Endothelial cell of hepatic sinusoid (primary cell): ENCODE measurements at regions not wholly inside any gene's neighbourhood (a gene's known extent, or its start where the extent isn't known, plus 50 kb on each side); places are given as distances from the start of the nearest gene placed in this dataset.

Source experiments
- in situ Hi-C: cut with HindIII; loops from 2 replicates; pipeline ENCODE4 v1.10.0; 2017; ENCODE audit warnings: low sequenced_read_pairs

DNA sequence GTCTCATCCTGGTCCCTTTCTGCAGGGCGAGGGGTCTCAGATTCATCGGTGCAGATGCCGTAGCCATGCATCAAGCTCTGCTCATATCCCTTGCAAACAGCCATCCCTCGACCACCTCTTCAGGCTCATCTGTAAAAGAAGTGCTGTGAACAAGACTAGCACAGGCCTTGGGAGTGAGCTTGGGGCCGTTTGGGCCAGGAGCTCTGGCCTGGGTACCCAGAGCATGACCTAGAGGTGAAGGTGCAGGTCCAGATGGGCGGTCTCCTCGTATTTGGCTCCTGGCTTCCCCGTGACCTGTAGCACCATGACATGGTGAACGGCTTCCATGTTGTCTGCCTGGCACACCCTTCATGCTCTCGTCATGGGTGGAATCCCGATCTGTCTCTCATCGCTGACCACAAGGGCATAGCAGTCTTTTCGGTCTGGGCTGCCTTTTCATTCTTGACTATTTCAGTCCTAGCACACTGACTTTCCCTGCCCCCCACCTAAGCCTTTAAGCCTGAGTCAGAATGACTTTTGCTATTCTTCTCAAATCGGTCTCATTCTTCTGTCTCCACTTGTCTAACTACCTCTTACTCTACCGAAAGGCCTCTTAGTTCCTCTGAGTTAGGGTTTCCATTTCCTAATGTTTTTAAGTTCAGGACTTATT is 216.0 kb downstream of the FOXL1 start:
- in situ Hi-C loops: no loop called here

GRCh38 chr16:86797700-86798099 is 219.4 kb downstream of the FOXL1 start:
- in situ Hi-C loops: no loop called here

- in situ Hi-C loops: no loop called here
Observed at GRCh38 chr16:86798247-86799041, 220.1 kb downstream of the FOXL1 start.

DNA sequence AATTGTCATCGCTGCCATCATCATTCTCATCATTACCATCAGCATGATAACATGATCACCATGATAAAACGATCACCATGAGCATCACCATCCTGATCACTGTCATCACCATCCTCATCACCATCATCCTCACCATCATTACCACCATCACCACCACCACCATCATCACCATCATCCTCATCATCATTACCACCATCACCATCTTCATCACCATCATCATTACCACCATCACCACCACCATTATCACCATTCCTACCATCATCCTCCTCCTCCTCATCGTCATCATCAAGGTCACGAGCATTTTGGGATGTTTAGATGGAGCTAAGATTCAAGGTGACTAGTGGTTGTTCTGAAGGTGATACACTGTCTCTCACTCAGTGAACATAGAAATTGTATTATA is 221.0 kb downstream of the FOXL1 start:
- in situ Hi-C loops: no loop called here

DNA sequence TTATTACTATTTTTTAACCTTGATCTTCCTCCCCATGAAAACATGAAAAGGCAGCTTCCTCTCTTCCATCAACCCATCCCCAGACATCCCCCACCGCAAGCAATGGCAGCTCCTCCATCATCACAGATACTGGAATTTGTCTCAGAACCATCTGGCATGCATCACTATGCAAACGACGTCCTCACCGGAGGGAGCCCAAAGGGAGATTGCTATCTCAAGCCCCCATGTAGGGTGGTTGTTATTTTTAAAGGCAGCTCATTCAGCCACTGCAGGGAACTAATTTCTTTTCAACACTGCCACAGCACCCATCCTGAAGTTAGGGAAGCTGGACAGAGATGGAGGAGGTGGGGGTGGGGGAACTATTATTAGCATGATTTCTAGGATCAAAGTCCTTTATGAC is 222.5 kb downstream of the FOXL1 start:
- in situ Hi-C loops: no loop called here

- in situ Hi-C loops: no loop called here
Observed at GRCh38 chr16:86802013-86802412, 223.7 kb downstream of the FOXL1 start.

DNA sequence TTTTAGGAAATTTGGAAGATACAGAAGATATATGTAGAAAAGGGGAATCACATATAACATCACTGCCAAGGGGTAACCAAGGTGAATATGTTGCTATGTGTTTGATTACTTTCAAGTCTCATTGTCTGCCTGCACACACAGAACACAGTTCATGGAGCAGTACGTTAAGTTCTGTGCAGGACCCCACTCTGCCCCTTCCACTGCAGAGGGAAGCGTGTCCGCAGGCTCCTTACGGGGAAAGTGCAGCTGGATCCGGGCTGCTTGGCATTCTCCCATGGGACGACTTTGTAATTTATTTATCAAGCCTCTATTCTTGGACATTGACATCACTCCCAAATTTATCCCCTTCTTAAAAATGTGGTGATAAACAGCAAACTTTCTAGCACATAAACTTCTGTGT is 226.8 kb downstream of the FOXL1 start:
- in situ Hi-C loops: no loop called here

- in situ Hi-C loops: no loop called here
Observed at GRCh38 chr16:86806181-86806837, 228.0 kb downstream of the FOXL1 start.

- in situ Hi-C loops: no loop called here
Observed at GRCh38 chr16:86806838-86807351, 228.5 kb downstream of the FOXL1 start.

DNA sequence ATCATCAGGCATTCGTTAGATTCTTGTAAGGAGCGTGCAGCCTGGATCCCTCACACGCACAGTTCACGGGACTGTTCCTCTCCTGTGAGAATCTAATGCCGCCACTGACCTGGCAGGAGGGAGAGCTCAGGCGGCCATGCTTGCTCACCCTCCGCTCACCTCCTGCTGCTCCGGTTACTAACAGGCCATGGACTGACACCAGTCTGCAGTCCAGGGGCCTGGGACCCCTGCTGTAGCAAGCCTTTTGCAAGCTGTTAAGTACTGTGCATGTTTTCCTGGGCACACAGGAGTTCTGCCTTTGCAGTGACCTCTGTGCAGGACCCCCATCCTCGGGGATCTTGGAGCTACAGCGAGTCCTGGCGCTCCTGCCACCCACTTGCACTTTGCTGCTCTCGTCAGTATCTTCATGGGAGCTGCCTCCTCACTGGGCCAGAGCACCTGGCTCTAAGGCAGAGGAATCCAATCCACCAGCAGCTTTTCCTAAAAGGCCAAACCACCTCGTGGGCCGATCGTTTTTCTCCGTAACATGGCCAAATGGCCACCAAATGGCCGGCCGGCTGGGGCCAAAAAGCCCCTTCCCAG is 230.6 kb downstream of the FOXL1 start:
- in situ Hi-C loops: no loop called here

GRCh38 chr16:86809458-86809955 is 231.2 kb downstream of the FOXL1 start:
- in situ Hi-C loops: no loop called here

DNA sequence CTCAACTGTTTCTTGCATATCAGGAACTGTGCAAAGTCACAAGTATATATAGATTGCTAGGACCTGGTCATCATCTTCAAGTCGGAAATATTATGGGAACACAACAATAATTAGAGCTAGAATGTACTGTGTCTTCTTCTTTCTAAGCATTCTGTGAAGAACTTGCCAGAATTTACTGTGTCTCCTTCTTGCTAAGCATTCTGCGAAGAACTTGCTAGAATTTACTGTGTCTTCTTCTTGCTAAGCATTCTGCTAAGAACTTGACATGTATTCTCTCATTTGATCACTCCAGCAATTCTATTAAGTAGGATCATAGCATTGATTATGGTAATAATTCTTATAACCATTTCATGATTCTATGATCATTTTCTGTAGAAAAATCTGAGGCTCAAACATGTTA is 231.7 kb downstream of the FOXL1 start:
- in situ Hi-C loops: loop anchor here (5.0 kb wide), 1 partner anchor 238 kb away; no protein-coding TSS in a partner anchor

DNA sequence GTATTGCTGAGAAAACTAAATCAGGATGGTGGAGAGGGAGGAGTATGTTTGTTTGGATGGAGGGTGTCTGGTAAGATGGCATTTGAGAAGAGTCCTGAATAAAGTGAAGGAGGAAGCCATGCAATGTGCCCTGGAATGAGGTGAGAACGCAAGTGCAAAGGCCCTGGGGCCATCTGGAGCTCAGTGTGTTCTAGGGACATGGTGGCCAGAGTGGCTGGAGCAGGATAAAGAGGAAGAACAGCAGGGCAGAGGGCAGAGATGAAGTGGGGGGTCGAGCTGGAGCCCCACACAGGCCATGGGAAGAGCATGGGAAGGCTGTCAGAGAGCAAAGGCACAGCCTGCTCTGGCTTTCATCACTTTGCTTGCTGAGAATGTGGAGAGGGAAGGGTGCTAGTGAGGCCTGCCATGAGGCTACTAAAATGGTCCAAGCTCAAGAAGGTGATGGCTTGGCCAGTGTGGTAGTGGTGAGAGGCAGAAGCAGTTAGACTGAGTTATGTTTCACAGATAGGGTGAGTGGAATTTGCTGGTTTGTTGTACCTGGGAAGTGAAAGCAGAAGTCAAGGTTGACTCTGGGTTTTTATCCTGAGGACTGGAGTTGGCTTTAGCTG is 234.1 kb downstream of the FOXL1 start:
- in situ Hi-C loops: loop anchor here (5.0 kb wide), 1 partner anchor 240 kb away; no protein-coding TSS in a partner anchor

- in situ Hi-C loops: loop anchor here (5.0 kb wide), 1 partner anchor 242 kb away; no protein-coding TSS in a partner anchor
Observed at GRCh38 chr16:86814256-86814655, 235.9 kb downstream of the FOXL1 start.

DNA sequence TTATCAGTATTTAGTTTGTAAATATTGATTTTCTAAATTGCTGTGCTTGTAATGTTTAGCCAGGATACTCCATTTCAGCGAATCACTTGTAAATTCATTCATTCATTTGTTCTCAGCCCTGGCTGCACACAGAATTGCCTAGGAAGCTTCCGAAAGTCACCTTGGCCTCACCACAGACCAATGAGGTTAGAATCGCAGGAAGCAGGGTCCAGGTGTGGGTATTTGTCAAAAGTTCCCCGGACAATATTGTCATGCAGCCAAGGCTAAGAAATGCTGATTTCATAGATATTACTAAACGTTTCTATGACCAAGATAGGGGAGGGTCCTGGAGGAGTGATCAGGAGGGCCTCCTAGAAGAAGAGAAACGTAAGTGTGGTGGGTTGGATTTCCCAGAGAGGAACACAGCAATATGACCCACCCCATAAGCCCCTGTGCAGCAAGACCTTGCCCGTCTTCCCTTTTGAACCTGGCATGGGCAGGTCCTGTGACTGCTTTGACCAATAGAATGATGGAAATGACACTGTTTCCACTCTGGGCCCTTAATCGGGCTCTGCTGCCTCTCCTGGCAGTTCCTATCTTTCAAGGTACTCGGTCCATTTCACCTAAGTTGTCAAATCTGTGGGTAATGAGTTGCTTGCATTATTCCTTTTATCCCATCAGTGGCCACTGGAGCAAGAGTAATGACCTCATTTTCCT is 238.7 kb downstream of the FOXL1 start:
- in situ Hi-C loops: loop anchor here (5.0 kb wide), 2 partner anchors 55 kb away; no protein-coding TSS in a partner anchor

GRCh38 chr16:86818671-86819532 is 240.6 kb downstream of the FOXL1 start:
- in situ Hi-C loops: loop anchor here (5.0 kb wide), 2 partner anchors 53 to 57 kb away; no protein-coding TSS in a partner anchor

- in situ Hi-C loops: loop anchor here (5.0 kb wide), 2 partner anchors 53 to 57 kb away; no protein-coding TSS in a partner anchor
Observed at GRCh38 chr16:86819533-86819892, 241.2 kb downstream of the FOXL1 start.

- in situ Hi-C loops: no loop called here
Observed at GRCh38 chr16:86821895-86822294, 243.5 kb downstream of the FOXL1 start.

DNA sequence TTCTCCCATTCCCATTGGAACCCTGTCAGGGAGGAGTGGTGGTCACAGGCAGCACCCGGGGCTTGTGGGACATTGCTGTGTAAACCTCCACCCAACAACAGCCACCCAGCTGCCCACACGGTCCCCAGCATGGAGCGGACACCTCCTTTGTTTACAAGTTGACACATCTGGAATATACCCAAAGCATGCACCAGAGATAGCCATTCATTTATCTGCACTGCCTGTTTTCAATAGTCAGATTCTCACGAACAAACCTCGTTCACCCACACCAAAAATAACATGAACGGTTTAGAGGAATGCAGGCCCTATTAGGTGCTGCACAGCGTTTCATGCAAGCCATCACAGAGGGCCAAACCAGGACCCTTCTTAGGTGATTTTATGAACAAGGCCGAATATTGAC is 244.8 kb downstream of the FOXL1 start:
- in situ Hi-C loops: no loop called here
